Type B pancreatic cell (in vitro differentiated cells): ENCODE measurements at regions not wholly inside any gene's neighbourhood (a gene's known extent, or its start where the extent isn't known, plus 50 kb on each side); places are given as distances from the start of the nearest gene placed in this dataset.

Experiments used
- DNase-seq: peaks from one replicate; pipeline ENCODE4 v3.0.0; 2021; ENCODE audit warnings: mixed read lengths; ENCODE audit not compliant: unreplicated experiment; ENCODE audit errors: extremely low spot score
- H3K27ac Mint-ChIP-seq: 2 replicates; pipeline ENCODE4 v1.8.0; 2021; ENCODE audit warnings: mild to moderate bottlenecking, mixed read lengths
- H3K27me3 Mint-ChIP-seq: 2 replicates; pipeline ENCODE4 v1.8.0; 2021; ENCODE audit warnings: mixed read lengths
- H3K36me3 Mint-ChIP-seq: 2 replicates; pipeline ENCODE4 v1.8.0; 2021; ENCODE audit warnings: mixed read lengths
- H3K4me1 Mint-ChIP-seq: one replicate; pipeline ENCODE4 v1.8.0; 2021; ENCODE audit warnings: mixed read lengths; ENCODE audit not compliant: unreplicated experiment
- H3K4me3 Mint-ChIP-seq: 2 replicates; pipeline ENCODE4 v1.8.0; 2021; ENCODE audit warnings: mild to moderate bottlenecking, mixed read lengths
- H3K9me3 Mint-ChIP-seq: 2 replicates; pipeline ENCODE4 v1.8.0; 2021; ENCODE audit warnings: mixed read lengths
- CTCF ChIP-seq: fragments of 200-600 bp; sonication (generic); conservative IDR thresholded peaks from 2 replicates; pipeline ENCODE4 v1.5.0; 2021; ENCODE audit warnings: antibody characterized with exemption, mild to moderate bottlenecking

- no peak overlapping the region for H3K4me3 Mint-ChIP-seq
- H3K9me3 Mint-ChIP-seq = no peaks in the 10 kb centered on the region
- DNase-seq = no peak
- no peaks in the 10 kb centered on the region for H3K27me3 Mint-ChIP-seq
- no peaks in the 10 kb centered on the region for H3K4me1 Mint-ChIP-seq
- H3K27ac Mint-ChIP-seq = no peak overlapping the region
- no peaks in the 10 kb centered on the region for H3K36me3 Mint-ChIP-seq
- no peak for TF ChIP-seq CTCF
These were observed 308.6 kb upstream of the CNR1 start for GRCh38 chr6:88474720-88475119.

GRCh38 chr6:88473589-88473988 lies 307.4 kb upstream of the CNR1 start:
- H3K4me3 Mint-ChIP-seq = no peak overlapping the region
- no peak overlapping the region for H3K27ac Mint-ChIP-seq
- no peaks in the 10 kb centered on the region for H3K4me1 Mint-ChIP-seq
- no peaks in the 10 kb centered on the region for H3K9me3 Mint-ChIP-seq
- H3K27me3 Mint-ChIP-seq = no peaks in the 10 kb centered on the region
- no peak for DNase-seq
- no peaks in the 10 kb centered on the region for H3K36me3 Mint-ChIP-seq
- no peak for TF ChIP-seq CTCF

- H3K27me3 Mint-ChIP-seq = no peaks in the 10 kb centered on the region
- no peak overlapping the region for H3K4me3 Mint-ChIP-seq
- H3K36me3 Mint-ChIP-seq = no peaks in the 10 kb centered on the region
These were observed 306.8 kb upstream of the CNR1 start for GRCh38 chr6:88472851-88473525.

GRCh38 chr6:88459643-88460042 lies 293.5 kb upstream of the CNR1 start:
- Mint-ChIP-seq H3K4me3 (no peak overlapping the region), H3K4me1 (no peaks in the 10 kb centered on the region), H3K27me3 (peaks cover 8% of the 10 kb centered on the region), H3K9me3 (no peaks in the 10 kb centered on the region), H3K27ac (no peak overlapping the region), H3K36me3 (no peaks in the 10 kb centered on the region)
- no peak for DNase-seq
- TF ChIP-seq CTCF = no peak

More at GRCh38 chr6:88472851-88473525, 306.8 kb upstream of the CNR1 start:
- no peak for DNase-seq
- no peaks in the 10 kb centered on the region for H3K9me3 Mint-ChIP-seq
- no peak for TF ChIP-seq CTCF
- H3K4me1 Mint-ChIP-seq = no peaks in the 10 kb centered on the region
- no peak overlapping the region for H3K27ac Mint-ChIP-seq

GRCh38 chr6:88459189-88459588 lies 293.0 kb upstream of the CNR1 start:
- no peak for TF ChIP-seq CTCF
- H3K27me3 Mint-ChIP-seq = peaks cover 8% of the 10 kb centered on the region
- no peak overlapping the region for H3K4me3 Mint-ChIP-seq
- H3K27ac Mint-ChIP-seq = no peak overlapping the region
- no peak for DNase-seq
- H3K9me3 Mint-ChIP-seq = no peaks in the 10 kb centered on the region
- H3K36me3 Mint-ChIP-seq = no peaks in the 10 kb centered on the region
- H3K4me1 Mint-ChIP-seq = no peaks in the 10 kb centered on the region

GRCh38 chr6:88458662-88459061 lies 292.5 kb upstream of the CNR1 start:
- H3K36me3 Mint-ChIP-seq = no peaks in the 10 kb centered on the region
- no peak for TF ChIP-seq CTCF
- H3K4me3 Mint-ChIP-seq = no peak overlapping the region

More at GRCh38 chr6:88458662-88459061, 292.5 kb upstream of the CNR1 start:
- Mint-ChIP-seq H3K27me3 (peaks cover 8% of the 10 kb centered on the region), H3K9me3 (no peaks in the 10 kb centered on the region), H3K4me1 (no peaks in the 10 kb centered on the region), H3K27ac (no peak overlapping the region)
- no peak for DNase-seq
